ENCODE measurements at regions not wholly inside any gene's neighbourhood (a gene's known extent, or its start where the extent isn't known, plus 50 kb on each side); places are given as distances from the start of the nearest gene placed in this dataset.

GRCh38 chr7:113209449-113210203 is 91.3 kb upstream of the SMIM30 start:
- no peaks in the 10 kb centered on the region for H3K36me3 ChIP-seq
- H3K4me3 ChIP-seq = no peak overlapping the region
- H3K27me3 ChIP-seq = no peaks in the 10 kb centered on the region
- DNase-seq = no peak
- no peaks in the 10 kb centered on the region for H3K4me1 ChIP-seq
- H3K27ac ChIP-seq = no peak overlapping the region
- no peak for TF ChIP-seq CTCF (IDR thresholded peaks at IDR 0.05)
- no peak for TF ChIP-seq POLR2A (IDR thresholded peaks at IDR 0.05)
- no peaks in the 10 kb centered on the region for H3K9me3 ChIP-seq
- intact Hi-C loops (cut with DNase I; ENCODE audit: low total_unique reads) = no loop called here

- H3K27me3 ChIP-seq = no peaks in the 10 kb centered on the region
- no peaks in the 10 kb centered on the region for H3K4me1 ChIP-seq
- no peaks in the 10 kb centered on the region for H3K9me3 ChIP-seq
- H3K4me3 ChIP-seq = no peak overlapping the region
- DNase-seq = no peak
- no peak overlapping the region for H3K27ac ChIP-seq
- no peak for TF ChIP-seq CTCF (IDR thresholded peaks at IDR 0.05)
- TF ChIP-seq POLR2A (IDR thresholded peaks at IDR 0.05) = no peak
- no peaks in the 10 kb centered on the region for H3K36me3 ChIP-seq
- intact Hi-C loops (cut with DNase I; ENCODE audit: low total_unique reads) = no loop called here
Measured at GRCh38 chr7:113207931-113208330, 89.6 kb upstream of the SMIM30 start.

GRCh38 chr7:113207441-113207840 is 89.1 kb upstream of the SMIM30 start:
- no peak overlapping the region for H3K27ac ChIP-seq
- H3K4me1 ChIP-seq = no peaks in the 10 kb centered on the region
- no peak for TF ChIP-seq POLR2A (IDR thresholded peaks at IDR 0.05)
- TF ChIP-seq CTCF (IDR thresholded peaks at IDR 0.05) = no peak
- intact Hi-C loops (cut with DNase I; ENCODE audit: low total_unique reads) = no loop called here
- no peak for DNase-seq
- H3K4me3 ChIP-seq = no peak overlapping the region
- no peaks in the 10 kb centered on the region for H3K36me3 ChIP-seq
- no peaks in the 10 kb centered on the region for H3K9me3 ChIP-seq
- no peaks in the 10 kb centered on the region for H3K27me3 ChIP-seq

- Histone ChIP-seq H3K4me1 (no peaks in the 10 kb centered on the region), H3K9me3 (no peaks in the 10 kb centered on the region), H3K36me3 (no peaks in the 10 kb centered on the region), H3K27me3 (no peaks in the 10 kb centered on the region), H3K27ac (no peak overlapping the region), H3K4me3 (no peak overlapping the region)
- no peak for DNase-seq
- intact Hi-C loops (cut with DNase I; ENCODE audit: low total_unique reads) = no loop called here
- TF ChIP-seq CTCF (IDR thresholded peaks at IDR 0.05) = no peak
- no peak for TF ChIP-seq POLR2A (IDR thresholded peaks at IDR 0.05)
Measured at GRCh38 chr7:113204415-113204814, 86.1 kb upstream of the SMIM30 start.

GRCh38 chr7:113202284-113202683 is 83.9 kb upstream of the SMIM30 start:
- no peak overlapping the region for H3K4me3 ChIP-seq
- intact Hi-C loops (cut with DNase I; ENCODE audit: low total_unique reads) = no loop called here

More at GRCh38 chr7:113202284-113202683, 83.9 kb upstream of the SMIM30 start:
- Histone ChIP-seq H3K27me3 (no peaks in the 10 kb centered on the region), H3K36me3 (no peaks in the 10 kb centered on the region), H3K4me1 (no peaks in the 10 kb centered on the region), H3K9me3 (no peaks in the 10 kb centered on the region), H3K27ac (no peak overlapping the region)
- no peak for DNase-seq
- TF ChIP-seq POLR2A (IDR thresholded peaks at IDR 0.05) = no peak
- no peak for TF ChIP-seq CTCF (IDR thresholded peaks at IDR 0.05)

All from uterus (tissue), 3 donors.